HL-60 (cell line): ENCODE measurements at regions not wholly inside any gene's neighbourhood (a gene's known extent, or its start where the extent isn't known, plus 50 kb on each side); places are given as distances from the start of the nearest gene placed in this dataset.

ENCODE experiments used
- DNase-seq, 2 experiments: peaks; one replicate each; pipeline ENCODE4 v3.0.0-alpha.2; 2010 to 2020; ENCODE audit warnings: low read depth in 1 of 2, low spot score in 1 of 2
- H3K27ac ChIP-seq: fragments of 250-450 bp; sonication (Bioruptor Pico); replicated peaks from 2 replicates; pipeline ENCODE4 v1.5.1; 2020; ENCODE audit warnings: mild to moderate bottlenecking, moderate library complexity
- H3K27me3 ChIP-seq: fragments of 250-450 bp; sonication (Bioruptor Pico); 2 replicates; pipeline ENCODE4 v1.5.1; 2021; ENCODE audit warnings: mild to moderate bottlenecking, moderate library complexity; ENCODE audit not compliant: insufficient read depth, poor library complexity, severe bottlenecking
- H3K4me3 ChIP-seq: replicated peaks from 2 replicates; pipeline ENCODE4 v1.5.1; 2011; ENCODE audit warnings: mild to moderate bottlenecking, control low read depth, low read length; ENCODE audit not compliant: insufficient read depth
- GABPA ChIP-seq: IDR thresholded peaks from 2 replicates; pipeline ENCODE4 v1.6.1; 2012; ENCODE audit warnings: low read depth
- POLR2AphosphoS5 ChIP-seq: IDR thresholded peaks from 2 replicates; pipeline ENCODE4 v1.6.1; 2012; ENCODE audit warnings: low read depth
- SPI1 ChIP-seq: IDR thresholded peaks from 2 replicates; pipeline ENCODE4 v1.6.1; 2012; ENCODE audit warnings: low read depth, mild to moderate bottlenecking, borderline replicate concordance
- TF ChIP-seq, protein P1 (sequence below): IDR thresholded peaks from 2 replicates; pipeline ENCODE4 v1.6.1; 2012; ENCODE audit warnings: low read depth; ENCODE audit not compliant: insufficient replicate concordance
- TF ChIP-seq, protein P2 (sequence below): IDR thresholded peaks from one replicate; pipeline ENCODE4 v1.5.1; 2011; ENCODE audit warnings: low read length, control low read depth, inconsistent platforms; ENCODE audit not compliant: insufficient read depth

DNA sequence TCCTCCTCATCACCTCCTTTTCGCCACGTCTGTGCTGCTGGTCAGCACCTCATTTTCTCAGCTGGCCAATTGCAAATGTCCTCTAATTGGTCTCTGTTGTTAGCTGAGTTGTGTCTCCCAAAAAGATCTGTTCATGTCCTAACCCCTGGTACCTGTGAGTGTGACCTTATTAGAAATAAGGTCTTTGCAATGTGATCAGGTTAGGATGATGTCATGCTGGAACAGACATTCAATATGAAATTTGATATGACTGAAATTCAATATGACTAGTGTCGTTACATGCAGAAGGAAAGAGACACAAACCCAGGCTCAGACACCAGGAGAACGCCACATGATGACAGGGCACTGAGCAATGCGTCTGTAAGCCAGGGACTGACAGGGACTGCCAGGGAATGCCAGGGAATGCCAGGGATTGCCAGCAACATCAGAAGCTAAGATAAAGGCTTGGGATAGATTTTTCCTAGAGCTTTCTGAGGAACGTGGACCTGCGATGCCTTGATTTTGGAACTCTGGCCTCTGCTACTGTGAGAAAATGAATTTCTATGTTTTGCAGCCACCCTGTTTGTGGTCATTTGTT, 77.5 kb upstream of the CXCL12 start:
- no peak overlapping the region for H3K4me3 ChIP-seq
- TF ChIP-seq GABPA (no peak), POLR2AphosphoS5 (no peak), SPI1 (no peak)
- TF ChIP-seq, protein P1, sequence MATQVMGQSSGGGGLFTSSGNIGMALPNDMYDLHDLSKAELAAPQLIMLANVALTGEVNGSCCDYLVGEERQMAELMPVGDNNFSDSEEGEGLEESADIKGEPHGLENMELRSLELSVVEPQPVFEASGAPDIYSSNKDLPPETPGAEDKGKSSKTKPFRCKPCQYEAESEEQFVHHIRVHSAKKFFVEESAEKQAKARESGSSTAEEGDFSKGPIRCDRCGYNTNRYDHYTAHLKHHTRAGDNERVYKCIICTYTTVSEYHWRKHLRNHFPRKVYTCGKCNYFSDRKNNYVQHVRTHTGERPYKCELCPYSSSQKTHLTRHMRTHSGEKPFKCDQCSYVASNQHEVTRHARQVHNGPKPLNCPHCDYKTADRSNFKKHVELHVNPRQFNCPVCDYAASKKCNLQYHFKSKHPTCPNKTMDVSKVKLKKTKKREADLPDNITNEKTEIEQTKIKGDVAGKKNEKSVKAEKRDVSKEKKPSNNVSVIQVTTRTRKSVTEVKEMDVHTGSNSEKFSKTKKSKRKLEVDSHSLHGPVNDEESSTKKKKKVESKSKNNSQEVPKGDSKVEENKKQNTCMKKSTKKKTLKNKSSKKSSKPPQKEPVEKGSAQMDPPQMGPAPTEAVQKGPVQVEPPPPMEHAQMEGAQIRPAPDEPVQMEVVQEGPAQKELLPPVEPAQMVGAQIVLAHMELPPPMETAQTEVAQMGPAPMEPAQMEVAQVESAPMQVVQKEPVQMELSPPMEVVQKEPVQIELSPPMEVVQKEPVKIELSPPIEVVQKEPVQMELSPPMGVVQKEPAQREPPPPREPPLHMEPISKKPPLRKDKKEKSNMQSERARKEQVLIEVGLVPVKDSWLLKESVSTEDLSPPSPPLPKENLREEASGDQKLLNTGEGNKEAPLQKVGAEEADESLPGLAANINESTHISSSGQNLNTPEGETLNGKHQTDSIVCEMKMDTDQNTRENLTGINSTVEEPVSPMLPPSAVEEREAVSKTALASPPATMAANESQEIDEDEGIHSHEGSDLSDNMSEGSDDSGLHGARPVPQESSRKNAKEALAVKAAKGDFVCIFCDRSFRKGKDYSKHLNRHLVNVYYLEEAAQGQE = no peak
- TF ChIP-seq, protein P2, sequence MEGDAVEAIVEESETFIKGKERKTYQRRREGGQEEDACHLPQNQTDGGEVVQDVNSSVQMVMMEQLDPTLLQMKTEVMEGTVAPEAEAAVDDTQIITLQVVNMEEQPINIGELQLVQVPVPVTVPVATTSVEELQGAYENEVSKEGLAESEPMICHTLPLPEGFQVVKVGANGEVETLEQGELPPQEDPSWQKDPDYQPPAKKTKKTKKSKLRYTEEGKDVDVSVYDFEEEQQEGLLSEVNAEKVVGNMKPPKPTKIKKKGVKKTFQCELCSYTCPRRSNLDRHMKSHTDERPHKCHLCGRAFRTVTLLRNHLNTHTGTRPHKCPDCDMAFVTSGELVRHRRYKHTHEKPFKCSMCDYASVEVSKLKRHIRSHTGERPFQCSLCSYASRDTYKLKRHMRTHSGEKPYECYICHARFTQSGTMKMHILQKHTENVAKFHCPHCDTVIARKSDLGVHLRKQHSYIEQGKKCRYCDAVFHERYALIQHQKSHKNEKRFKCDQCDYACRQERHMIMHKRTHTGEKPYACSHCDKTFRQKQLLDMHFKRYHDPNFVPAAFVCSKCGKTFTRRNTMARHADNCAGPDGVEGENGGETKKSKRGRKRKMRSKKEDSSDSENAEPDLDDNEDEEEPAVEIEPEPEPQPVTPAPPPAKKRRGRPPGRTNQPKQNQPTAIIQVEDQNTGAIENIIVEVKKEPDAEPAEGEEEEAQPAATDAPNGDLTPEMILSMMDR = no peak
- no peak overlapping the region for H3K27ac ChIP-seq
- H3K27me3 ChIP-seq = no peaks in the 10 kb centered on the region
- no peak for DNase-seq

DNA sequence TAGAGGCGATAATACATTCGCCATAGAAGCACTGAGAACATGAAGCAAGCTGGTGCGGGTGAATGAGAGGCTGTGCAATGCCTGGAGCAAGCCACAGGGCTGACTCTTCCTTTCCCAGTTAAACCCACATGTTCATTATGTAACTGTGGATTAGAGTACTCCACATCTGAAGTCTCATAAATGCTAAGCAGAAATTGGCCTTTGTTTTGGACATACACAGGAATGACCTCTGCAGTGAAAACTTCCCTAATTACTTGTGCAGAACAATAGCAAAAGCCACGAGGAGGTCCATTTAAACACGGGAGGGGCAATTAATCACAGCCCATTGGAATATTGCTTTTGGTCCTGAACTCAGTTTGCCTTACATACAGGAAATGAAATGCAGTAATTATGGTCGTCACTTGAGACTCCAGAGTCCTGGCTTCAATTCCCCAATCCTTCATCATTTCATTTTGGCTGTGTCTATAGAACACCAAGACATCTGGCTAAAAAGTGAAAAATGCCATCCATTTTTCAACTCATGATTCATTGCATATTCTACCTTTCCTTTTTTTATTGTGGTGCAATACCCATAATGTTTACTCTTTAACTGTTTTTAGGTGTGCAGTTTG, 78.7 kb upstream of the CXCL12 start:
- no peak for TF ChIP-seq SPI1
- no peak for TF ChIP-seq POLR2AphosphoS5
- TF ChIP-seq, protein P2 = no peak
- no peak for TF ChIP-seq GABPA
- Histone ChIP-seq H3K27me3 (no peaks in the 10 kb centered on the region), H3K4me3 (no peak overlapping the region), H3K27ac (no peak overlapping the region)
- no peak for DNase-seq

DNA sequence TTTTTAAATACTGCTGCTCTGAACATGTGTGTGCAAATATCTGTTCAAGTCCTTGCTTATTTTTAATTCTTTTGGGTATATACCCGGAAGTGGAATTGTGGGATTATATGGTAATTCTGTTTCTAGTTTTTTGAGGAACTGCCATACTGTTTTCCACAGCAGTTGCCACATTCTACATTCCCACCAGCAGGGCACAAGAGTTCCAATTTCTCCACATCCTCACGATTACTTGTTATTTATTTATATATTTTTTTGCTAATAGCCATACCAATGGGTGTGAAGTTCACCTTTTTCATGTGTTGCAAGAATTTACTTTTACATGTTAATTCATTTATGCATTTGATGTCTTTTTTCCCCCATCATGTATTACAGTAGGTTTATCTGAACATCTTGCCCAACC, 79.6 kb upstream of the CXCL12 start:
- Histone ChIP-seq H3K27me3 (no peaks in the 10 kb centered on the region), H3K27ac (no peak overlapping the region)

More for the DNA sequence above, 79.6 kb upstream of the CXCL12 start:
- no peak for DNase-seq
- no peak overlapping the region for H3K4me3 ChIP-seq
- TF ChIP-seq GABPA = no peak
- no peak for TF ChIP-seq SPI1
- TF ChIP-seq, protein P1 = no peak
- TF ChIP-seq, protein P2 = no peak
- TF ChIP-seq POLR2AphosphoS5 = no peak
